IMR-90 (cell line): ENCODE measurements at regions not wholly inside any gene's neighbourhood (a gene's known extent, or its start where the extent isn't known, plus 50 kb on each side); places are given as distances from the start of the nearest gene placed in this dataset.

Experiments used
- ATAC-seq: fragments of 200-7000 bp; cut with Tn5 transposase; 2 replicates; pipeline ENCODE4 v1.9.1; 2020; ENCODE audit warnings: low read depth, mild to moderate bottlenecking, moderate library complexity
- BruUV-seq: library from RNA; stranded (reverse); fragments of 400-500 nt; replicated peaks from 2 replicates; lab custom pipeline; 2021; lab: Mats Ljungman, UMichigan
- CTCF ChIA-PET: fragments of 300-600 bp; formaldehyde crosslinking; extraction: SDS; loops from one replicate; lab custom pipeline; 2021; ENCODE audit warnings: antibody characterized with exemption; lab: Yijun Ruan, JAX
- POLR2A ChIA-PET: fragments of 300-600 bp; sonication (Branson Sonifier 250); formaldehyde crosslinking; loops from one replicate; lab custom pipeline; 2022; ENCODE audit warnings: antibody characterized with exemption; ENCODE audit not compliant: unreplicated experiment; lab: Charles Lee
- DNase-seq: peaks from one replicate; pipeline ENCODE4 v3.0.0; 2013
- H2AFZ ChIP-seq: replicated peaks from 2 replicates; pipeline ENCODE3; 2013; ENCODE audit warnings: low read length, mild to moderate bottlenecking; ENCODE audit not compliant: poor library complexity
- H2AK5ac ChIP-seq: 2 replicates; pipeline ENCODE4 v1.6.1; 2013; ENCODE audit warnings: low read depth, low read length, inconsistent platforms
- H2AK9ac ChIP-seq: replicated peaks from 2 replicates; pipeline ENCODE3; 2013; ENCODE audit warnings: mild to moderate bottlenecking, low read depth, low read length, moderate library complexity; ENCODE audit not compliant: poor library complexity
- H2BK120ac ChIP-seq: 2 replicates; pipeline ENCODE4 v1.6.1; 2013; ENCODE audit warnings: low read depth, low read length, inconsistent platforms
- H2BK15ac ChIP-seq: 3 replicates; pipeline ENCODE4 v1.6.1; 2013; ENCODE audit warnings: low read depth, low read length, inconsistent platforms
- H2BK20ac ChIP-seq: 2 replicates; pipeline ENCODE4 v1.6.1; 2013; ENCODE audit warnings: low read depth, mild to moderate bottlenecking, inconsistent platforms, low read length, moderate library complexity
- H2BK5ac ChIP-seq: 2 replicates; pipeline ENCODE4 v1.6.1; 2013; ENCODE audit warnings: mild to moderate bottlenecking, low read depth, low read length, inconsistent platforms; ENCODE audit not compliant: poor library complexity, severe bottlenecking
- H3K14ac ChIP-seq: replicated peaks from 2 replicates; pipeline ENCODE4 v1.6.1; 2013; ENCODE audit warnings: low read depth, low read length, inconsistent platforms
- H3K18ac ChIP-seq: 2 replicates; pipeline ENCODE4 v1.6.1; 2013; ENCODE audit warnings: low read depth, low read length, control low read depth
- H3K23ac ChIP-seq: 2 replicates; pipeline ENCODE4 v1.6.1; 2013; ENCODE audit warnings: low read depth, low read length, inconsistent platforms
- H3K27ac ChIP-seq: 2 replicates; pipeline ENCODE4 v1.5.1; 2013; ENCODE audit warnings: mild to moderate bottlenecking, control low read depth, low read length; ENCODE audit not compliant: insufficient read depth
- H3K27me3 ChIP-seq: 2 replicates; pipeline ENCODE4 v1.6.1; 2013; ENCODE audit warnings: low read length; ENCODE audit not compliant: control insufficient read depth, insufficient read depth
- H3K36me3 ChIP-seq: 2 replicates; pipeline ENCODE4 v1.6.1; 2013; ENCODE audit warnings: low read length, mixed read lengths; ENCODE audit not compliant: control insufficient read depth, insufficient read depth
- H3K4ac ChIP-seq: 2 replicates; pipeline ENCODE4 v1.6.1; 2013; ENCODE audit warnings: low read depth, low read length, inconsistent platforms
- H3K4me1 ChIP-seq: 2 replicates; pipeline ENCODE4 v1.6.1; 2013; ENCODE audit warnings: low read length, mixed read lengths; ENCODE audit not compliant: control insufficient read depth, insufficient read depth
- H3K4me2 ChIP-seq: 2 replicates; pipeline ENCODE4 v1.6.1; 2013; ENCODE audit warnings: low read depth, mild to moderate bottlenecking, control low read depth, low read length, moderate library complexity
- H3K4me3 ChIP-seq: 2 replicates; pipeline ENCODE4 v1.5.1; 2013; ENCODE audit warnings: low read depth, mild to moderate bottlenecking, control low read depth, low read length, moderate library complexity; ENCODE audit not compliant: insufficient read depth
- H3K56ac ChIP-seq: 2 replicates; pipeline ENCODE4 v1.6.1; 2013; ENCODE audit warnings: low read length, inconsistent platforms; ENCODE audit not compliant: insufficient read depth; ENCODE audit errors: extremely low read depth
- H3K79me1 ChIP-seq, 2 experiments: 2 replicates each; pipeline ENCODE4 v1.6.1; 2013; ENCODE audit warnings: low read length in 2 of 2, inconsistent platforms in 1 of 2, low read depth in 1 of 2
- H3K9ac ChIP-seq: 2 replicates; pipeline ENCODE4 v1.6.1; 2013; ENCODE audit warnings: low read depth, low read length, control low read depth
- H3K9me1 ChIP-seq: 2 replicates; pipeline ENCODE4 v1.6.1; 2013; ENCODE audit warnings: low read length, inconsistent platforms; ENCODE audit not compliant: insufficient read depth
- H3K9me3 ChIP-seq: 2 replicates; pipeline ENCODE4 v1.6.1; 2013; ENCODE audit warnings: low read length; ENCODE audit not compliant: control insufficient read depth, insufficient read depth
- H4K20me1 ChIP-seq: 2 replicates; pipeline ENCODE4 v1.6.1; 2013; ENCODE audit warnings: low read length, inconsistent platforms; ENCODE audit not compliant: insufficient read depth
- H4K5ac ChIP-seq: 2 replicates; pipeline ENCODE4 v1.6.1; 2013; ENCODE audit warnings: mild to moderate bottlenecking, low read depth, low read length, control low read depth
- H4K8ac ChIP-seq, 2 experiments: 2 replicates each; pipeline ENCODE4 v1.6.1; 2013; ENCODE audit warnings: low read depth in 2 of 2, low read length in 2 of 2, control low read depth in 1 of 2, inconsistent platforms in 1 of 2
- H4K91ac ChIP-seq: 2 replicates; pipeline ENCODE4 v1.6.1; 2013; ENCODE audit warnings: low read depth, low read length, inconsistent platforms; ENCODE audit not compliant: insufficient read depth
- BHLHE40 ChIP-seq: fragments of 150-350 bp; IDR thresholded peaks from 2 replicates; pipeline ENCODE4 v1.6.1; 2016; ENCODE audit warnings: mild to moderate bottlenecking, low read depth, low read length
- CEBPB ChIP-seq: IDR thresholded peaks from 2 replicates; pipeline ENCODE4 v1.6.1; 2012; ENCODE audit warnings: low read depth, low read length, improper control_type of control experiment
- CHD1 ChIP-seq: IDR thresholded peaks from 2 replicates; pipeline ENCODE4 v1.6.1; 2012; ENCODE audit warnings: low read depth, low read length, improper control_type of control experiment
- FOS ChIP-seq: fragments of 150-350 bp; IDR thresholded peaks from 2 replicates; pipeline ENCODE4 v1.6.1; 2016; ENCODE audit warnings: low read depth, low read length
- MAZ ChIP-seq: IDR thresholded peaks from 2 replicates; pipeline ENCODE4 v1.6.1; 2012; ENCODE audit warnings: low read depth, mild to moderate bottlenecking, low read length, improper control_type of control experiment, moderate library complexity, borderline replicate concordance
- POLR2A ChIP-seq: IDR thresholded peaks from 2 replicates; pipeline ENCODE4 v1.6.1; 2012; ENCODE audit warnings: mild to moderate bottlenecking, low read depth, low read length
- RCOR1 ChIP-seq: IDR thresholded peaks from 2 replicates; pipeline ENCODE4 v1.6.1; 2012; ENCODE audit warnings: mild to moderate bottlenecking, low read length, improper control_type of control experiment; ENCODE audit not compliant: insufficient replicate concordance
- RFX5 ChIP-seq: IDR thresholded peaks from 2 replicates; pipeline ENCODE4 v1.8.0; 2012; ENCODE audit warnings: low read depth, mild to moderate bottlenecking, low read length, moderate library complexity
- SMC3 ChIP-seq: fragments of 150-350 bp; IDR thresholded peaks from 2 replicates; pipeline ENCODE4 v1.6.1; 2016; ENCODE audit warnings: low read depth, mild to moderate bottlenecking, antibody characterized with exemption, low read length, moderate library complexity
- WGBS, 2 experiments: methylation state at CpG; one replicate each; pipeline versions ENCODE4 v1.1.5 to v1.1.7; 2013; ENCODE audit warnings: missing lambda C conversion rate in 2 of 2; ENCODE audit not compliant: insufficient read length in 1 of 2; ENCODE audit errors: extremely low coverage in 2 of 2; 5-methylcytosine and 5-hydroxymethylcytosine counted together
- dilution Hi-C: fragments of 300-500 bp; cut with HindIII; formaldehyde crosslinking; loops from one replicate; pipeline ENCODE4 v1.14.3; 2018; ENCODE audit warnings: low sequenced_read_pairs; ENCODE audit not compliant: unreplicated experiment
- in situ Hi-C: fragments of 300-500 bp; cut with MboI; formaldehyde crosslinking; loops from 3 replicates; pipeline ENCODE4 v1.14.3; 2019; ENCODE audit warnings: low sequenced_read_pairs, inconsistent platforms, mixed read lengths
- intact Hi-C: fragments of 100-400 bp; cut with micrococcal nuclease; formaldehyde crosslinking; loops from 2 replicates; pipeline ENCODE4 v1.10.0; 2022
- TF ChIP-seq, protein P1 (sequence below): fragments of 150-350 bp; IDR thresholded peaks from 2 replicates; pipeline ENCODE4 v1.6.1; 2017; ENCODE audit warnings: mild to moderate bottlenecking, antibody characterized with exemption, low read length, low read depth
- TF ChIP-seq, protein P2 (sequence below): conservative IDR thresholded peaks from 2 replicates; pipeline ENCODE4 v1.5.1; 2012; ENCODE audit warnings: mild to moderate bottlenecking, low read depth, low read length, improper control_type of control experiment

DNA sequence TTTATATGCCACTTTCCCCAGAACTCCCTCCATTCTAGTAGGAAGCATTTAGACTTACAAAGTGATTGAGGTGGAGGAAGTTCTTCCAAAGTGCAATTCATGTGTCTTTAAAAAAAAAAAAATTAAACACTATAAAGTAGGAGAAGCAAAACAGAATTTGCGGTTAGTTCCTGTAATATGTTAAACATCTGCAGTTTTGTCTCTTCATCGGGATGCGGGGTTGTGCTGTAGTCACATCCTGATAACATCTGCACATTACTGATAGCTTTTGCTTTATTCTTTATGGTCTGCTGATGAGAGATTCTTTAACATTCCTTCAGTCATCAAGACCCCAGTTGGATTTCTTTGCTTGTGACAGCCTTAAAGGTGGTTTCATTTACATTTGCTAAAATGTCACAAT is 694.3 kb downstream of the NR2F1-AS1 start:
- ATAC-seq = no peak
- Histone ChIP-seq H2BK15ac (no peak overlapping the region), H2BK120ac (no peak overlapping the region), H3K4me3 (no peak overlapping the region), H3K14ac (no peak overlapping the region; the same call in 1 of the 2 replicates), H2BK20ac (peak overlapping the region; percentile 64; the same call in 1 of the 2 replicates), H3K9me3 (peaks cover 7% of the 10 kb centered on the region), H2BK5ac (no peak overlapping the region), H4K5ac (no peak overlapping the region), H2AK9ac (no peak overlapping the region), H4K91ac (no peak overlapping the region; the same call in 1 of the 2 replicates), H3K9ac (no peak overlapping the region), H3K27me3 (no peaks in the 10 kb centered on the region), H3K18ac (no peak overlapping the region), H3K4ac (no peak overlapping the region), H3K23ac (peak overlapping the region; percentile 10; the same call in 1 of the 2 replicates), H3K56ac (no peak overlapping the region), H2AK5ac (no peak overlapping the region), H3K4me1 (0 out of 2 replicates have a peak, but pooled peaks cover 2% of the 10 kb centered on the region), H3K27ac (no peak overlapping the region), H2AFZ (peak overlapping the region; percentile 62), H4K8ac (no peak overlapping the region), H3K36me3 (no peaks in the 10 kb centered on the region), H3K79me1 (no peaks in the 10 kb centered on the region), H4K20me1 (no peaks in the 10 kb centered on the region), H3K9me1 (no peaks in the 10 kb centered on the region; the same call in 1 of the 2 replicates), H3K4me2 (no peak overlapping the region)
- ChIA-PET POLR2A (no interaction called here), CTCF (interaction anchor here (0.5 to 0.6 kb wide), 2 partner anchors 39 to 748 kb away, joined by 5 to 6 read pairs; no protein-coding TSS in a partner anchor)
- in situ Hi-C loops (no loop called here), intact Hi-C loops (no loop called here), dilution Hi-C loops (no loop called here)
- DNase-seq = no peak
- no TSS peak for BruUV-seq
- TF ChIP-seq, protein P1, sequence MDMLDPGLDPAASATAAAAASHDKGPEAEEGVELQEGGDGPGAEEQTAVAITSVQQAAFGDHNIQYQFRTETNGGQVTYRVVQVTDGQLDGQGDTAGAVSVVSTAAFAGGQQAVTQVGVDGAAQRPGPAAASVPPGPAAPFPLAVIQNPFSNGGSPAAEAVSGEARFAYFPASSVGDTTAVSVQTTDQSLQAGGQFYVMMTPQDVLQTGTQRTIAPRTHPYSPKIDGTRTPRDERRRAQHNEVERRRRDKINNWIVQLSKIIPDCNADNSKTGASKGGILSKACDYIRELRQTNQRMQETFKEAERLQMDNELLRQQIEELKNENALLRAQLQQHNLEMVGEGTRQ = no peak
- TF ChIP-seq, protein P2, sequence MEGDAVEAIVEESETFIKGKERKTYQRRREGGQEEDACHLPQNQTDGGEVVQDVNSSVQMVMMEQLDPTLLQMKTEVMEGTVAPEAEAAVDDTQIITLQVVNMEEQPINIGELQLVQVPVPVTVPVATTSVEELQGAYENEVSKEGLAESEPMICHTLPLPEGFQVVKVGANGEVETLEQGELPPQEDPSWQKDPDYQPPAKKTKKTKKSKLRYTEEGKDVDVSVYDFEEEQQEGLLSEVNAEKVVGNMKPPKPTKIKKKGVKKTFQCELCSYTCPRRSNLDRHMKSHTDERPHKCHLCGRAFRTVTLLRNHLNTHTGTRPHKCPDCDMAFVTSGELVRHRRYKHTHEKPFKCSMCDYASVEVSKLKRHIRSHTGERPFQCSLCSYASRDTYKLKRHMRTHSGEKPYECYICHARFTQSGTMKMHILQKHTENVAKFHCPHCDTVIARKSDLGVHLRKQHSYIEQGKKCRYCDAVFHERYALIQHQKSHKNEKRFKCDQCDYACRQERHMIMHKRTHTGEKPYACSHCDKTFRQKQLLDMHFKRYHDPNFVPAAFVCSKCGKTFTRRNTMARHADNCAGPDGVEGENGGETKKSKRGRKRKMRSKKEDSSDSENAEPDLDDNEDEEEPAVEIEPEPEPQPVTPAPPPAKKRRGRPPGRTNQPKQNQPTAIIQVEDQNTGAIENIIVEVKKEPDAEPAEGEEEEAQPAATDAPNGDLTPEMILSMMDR = no peak
- TF ChIP-seq RCOR1 (no peak), MAZ (no peak), FOS (no peak), SMC3 (no peak), CEBPB (no peak), BHLHE40 (no peak), CHD1 (no peak), POLR2A (no peak), RFX5 (no peak)
- WGBS, 2 experiments = no CpG with 5 or more reads among the region's 3 CpGs
